Caco-2 (cell line): ENCODE measurements at regions not wholly inside any gene's neighbourhood (a gene's known extent, or its start where the extent isn't known, plus 50 kb on each side); places are given as distances from the start of the nearest gene placed in this dataset.

Source experiments
- BruUV-seq: library from RNA; stranded (reverse); fragments of 400-500 nt; replicated peaks from 2 replicates; lab custom pipeline; 2021; lab: Mats Ljungman, UMichigan
- CTCF ChIA-PET: fragments of 300-600 bp; sonication (Branson Sonifier 250); formaldehyde crosslinking; loops from one replicate; lab custom pipeline; 2022; ENCODE audit warnings: antibody characterized with exemption; lab: Charles Lee
- POLR2A ChIA-PET: fragments of 300-600 bp; sonication (Branson Sonifier 250); formaldehyde crosslinking; loops from one replicate; lab custom pipeline; 2022; ENCODE audit warnings: antibody characterized with exemption; lab: Charles Lee
- DNase-seq, 2 experiments: peaks; one replicate each; pipeline versions ENCODE4 v3.0.0 to v3.0.0-alpha.2; 2020 to 2022
- H3K27me3 ChIP-seq: replicated peaks from 2 replicates; pipeline ENCODE4 v1.6.0; 2011; ENCODE audit warnings: low read length; ENCODE audit not compliant: control insufficient read depth, insufficient read depth
- H3K36me3 ChIP-seq: 2 replicates; pipeline ENCODE4 v1.5.1; 2011; ENCODE audit warnings: low read length; ENCODE audit not compliant: control insufficient read depth, insufficient read depth
- H3K4me1 ChIP-seq: fragments of 250-450 bp; sonication (Bioruptor Pico); 2 replicates; pipeline ENCODE4 v1.5.1; 2020; ENCODE audit warnings: mild to moderate bottlenecking
- H3K4me3 ChIP-seq: 2 replicates; pipeline ENCODE4 v1.5.1; 2011; ENCODE audit warnings: low read depth, mild to moderate bottlenecking, control low read depth, low read length
- H3K9me3 ChIP-seq: fragments of 250-450 bp; sonication (Bioruptor Pico); 2 replicates; pipeline ENCODE4 v1.5.1; 2020; ENCODE audit warnings: mild to moderate bottlenecking, moderate library complexity
- H3K27ac Mint-ChIP-seq: one replicate; pipeline ENCODE4 v1.8.0; 2022; ENCODE audit warnings: mixed read lengths; ENCODE audit not compliant: unreplicated experiment
- H3K27me3 Mint-ChIP-seq: one replicate; pipeline ENCODE4 v1.8.0; 2022; ENCODE audit warnings: mixed read lengths; ENCODE audit not compliant: insufficient read depth, unreplicated experiment
- H3K36me3 Mint-ChIP-seq: one replicate; pipeline ENCODE4 v1.8.0; 2022; ENCODE audit warnings: mild to moderate bottlenecking, mixed read lengths; ENCODE audit not compliant: insufficient read depth, unreplicated experiment
- H3K4me1 Mint-ChIP-seq: one replicate; pipeline ENCODE4 v1.8.0; 2022; ENCODE audit warnings: low read depth, mixed read lengths; ENCODE audit not compliant: unreplicated experiment
- H3K4me3 Mint-ChIP-seq: one replicate; pipeline ENCODE4 v1.8.0; 2022; ENCODE audit warnings: mild to moderate bottlenecking, moderate library complexity, mixed read lengths; ENCODE audit not compliant: unreplicated experiment
- H3K9me3 Mint-ChIP-seq: one replicate; pipeline ENCODE4 v1.8.0; 2022; ENCODE audit warnings: mixed read lengths; ENCODE audit not compliant: unreplicated experiment
- CTCF ChIP-seq, 2 experiments: fragments of 200-600 bp in 1 of 2; IDR thresholded peaks; 1 replicate in 1 of 2; 2 replicates in 1 of 2; pipeline versions ENCODE4 v1.5.1 to v1.8.0; 2011 to 2022; ENCODE audit warnings: antibody characterized with exemption in 1 of 2, control low read depth in 1 of 2, inconsistent platforms in 1 of 2, low read depth in 1 of 2, low read length in 1 of 2, mild to moderate bottlenecking in 1 of 2, moderate library complexity in 1 of 2; ENCODE audit not compliant: insufficient read depth in 1 of 2, severe bottlenecking in 1 of 2, unreplicated experiment in 1 of 2
- intact Hi-C: fragments of 100-400 bp; cut with micrococcal nuclease; formaldehyde crosslinking; loops from one replicate; pipeline ENCODE4 v1.10.0; 2022; ENCODE audit not compliant: unreplicated experiment

GRCh38 chr5:6837519-6838110 lies 124.4 kb downstream of the TENT4A start:
- CTCF ChIA-PET, result no interaction called here
- DNase-seq, result peak; percentile 39 to 61
- intact Hi-C loops, result no loop called here
- Mint-ChIP-seq H3K4me3 (no peak overlapping the region), H3K9me3 (no peaks in the 10 kb centered on the region), H3K4me1 (no peaks in the 10 kb centered on the region), H3K36me3 (no peaks in the 10 kb centered on the region), H3K27ac (no peak overlapping the region), H3K27me3 (peaks cover 13% of the 10 kb centered on the region)
- no peak overlapping the region for H3K4me3 ChIP-seq
- no peaks in the 10 kb centered on the region for H3K4me1 ChIP-seq
- no peaks in the 10 kb centered on the region for H3K27me3 ChIP-seq
- no peaks in the 10 kb centered on the region for H3K9me3 ChIP-seq
- POLR2A ChIA-PET, result no interaction called here
- peak; percentile 63 to 68 for TF ChIP-seq CTCF (IDR thresholded peaks at IDR 0.05; ENCODE audit: insufficient read depth in 1 of 2, low read depth in 1 of 2, low read length in 1 of 2, severe bottlenecking in 1 of 2, unreplicated experiment in 1 of 2)
- no peaks in the 10 kb centered on the region for H3K36me3 ChIP-seq
- no TSS peak for BruUV-seq

- CTCF ChIA-PET, result no interaction called here
- H3K27me3 ChIP-seq, result peaks cover 1% of the 10 kb centered on the region; the same call in 1 of the 2 replicates
- H3K9me3 Mint-ChIP-seq, result no peaks in the 10 kb centered on the region
- BruUV-seq, result no TSS peak
- no peaks in the 10 kb centered on the region for H3K36me3 ChIP-seq
- H3K36me3 Mint-ChIP-seq, result no peaks in the 10 kb centered on the region
- H3K27me3 Mint-ChIP-seq, result peaks cover 16% of the 10 kb centered on the region
- no peak for DNase-seq
- H3K27ac Mint-ChIP-seq, result no peak overlapping the region
- H3K4me3 Mint-ChIP-seq, result no peak overlapping the region
- H3K9me3 ChIP-seq, result no peaks in the 10 kb centered on the region
- TF ChIP-seq CTCF (IDR thresholded peaks at IDR 0.05; ENCODE audit: insufficient read depth in 1 of 2, low read depth in 1 of 2, low read length in 1 of 2, severe bottlenecking in 1 of 2, unreplicated experiment in 1 of 2), result no peak
- intact Hi-C loops, result no loop called here
- H3K4me1 Mint-ChIP-seq, result no peaks in the 10 kb centered on the region
- no peaks in the 10 kb centered on the region for H3K4me1 ChIP-seq
- no peak overlapping the region for H3K4me3 ChIP-seq
- POLR2A ChIA-PET, result no interaction called here
Observed at GRCh38 chr5:6838736-6839135, 125.5 kb downstream of the TENT4A start.

GRCh38 chr5:6840136-6840793 lies 127.0 kb downstream of the TENT4A start:
- ChIA-PET CTCF (no interaction called here), POLR2A (no interaction called here)
- Mint-ChIP-seq H3K27me3 (peaks cover 16% of the 10 kb centered on the region), H3K9me3 (no peaks in the 10 kb centered on the region), H3K27ac (no peak overlapping the region), H3K36me3 (no peaks in the 10 kb centered on the region), H3K4me3 (no peak overlapping the region), H3K4me1 (no peaks in the 10 kb centered on the region)
- no peaks in the 10 kb centered on the region for H3K9me3 ChIP-seq
- H3K36me3 ChIP-seq, result no peaks in the 10 kb centered on the region
- BruUV-seq, result no TSS peak
- DNase-seq, result no peak
- no peak overlapping the region for H3K4me3 ChIP-seq
- no peaks in the 10 kb centered on the region for H3K4me1 ChIP-seq
- H3K27me3 ChIP-seq, result peaks cover 1% of the 10 kb centered on the region; the same call in 1 of the 2 replicates
- TF ChIP-seq CTCF (IDR thresholded peaks at IDR 0.05; ENCODE audit: insufficient read depth in 1 of 2, low read depth in 1 of 2, low read length in 1 of 2, severe bottlenecking in 1 of 2, unreplicated experiment in 1 of 2), result no peak
- intact Hi-C loops, result no loop called here
